NCI-H748 (cell line): ENCODE measurements at regions not wholly inside any gene's neighbourhood (a gene's known extent, or its start where the extent isn't known, plus 50 kb on each side); places are given as distances from the start of the nearest gene placed in this dataset.
A peak's percentile ranks its signal among the peaks of the same experiment; 100 is the strongest.
"Not testable (repeated sequence)": the region's sequence is repeated elsewhere in the genome, so short reads cannot be mapped to it uniquely, and the experiment has no call there.

ENCODE experiments used
- DNase-seq: peaks from one replicate; lab custom pipeline; 2025; ENCODE audit not compliant: unreplicated experiment; lab: John Stamatoyannopoulos, UW

DNA sequence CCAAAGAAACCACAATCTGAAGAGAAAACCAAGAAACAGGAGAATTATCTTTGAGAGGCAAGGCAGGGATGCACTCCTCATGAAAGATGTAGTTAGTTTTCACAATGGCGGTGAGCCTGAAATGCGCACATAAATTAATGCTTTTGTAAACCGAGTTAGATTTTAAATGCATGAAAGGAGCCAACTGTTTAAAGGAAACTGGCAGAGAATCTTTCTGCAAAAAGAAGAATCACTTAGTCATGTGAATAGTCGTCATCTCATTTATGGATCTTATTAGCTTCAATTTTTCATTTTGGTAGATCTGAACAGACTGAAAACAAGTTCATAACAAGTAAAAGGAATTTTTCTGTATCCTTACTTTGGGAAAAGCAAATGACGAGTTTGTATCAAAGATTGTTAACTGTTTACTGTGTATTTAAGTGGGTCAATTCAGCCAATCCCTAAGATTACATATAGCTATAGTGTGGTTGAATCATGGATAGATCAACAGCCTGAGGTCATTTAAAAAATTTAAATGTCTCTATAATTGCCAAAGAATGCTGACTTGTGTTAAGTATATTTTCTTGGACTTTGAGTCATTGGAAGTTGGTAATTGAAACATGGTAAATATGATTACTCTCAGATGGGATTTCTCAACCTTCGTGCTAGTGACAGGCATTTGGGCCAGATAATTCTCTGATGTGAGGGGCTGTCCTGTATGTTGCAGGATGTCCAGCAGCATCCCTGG lies 226.6 kb upstream of the KAZN start:
- DNase-seq = no peak

DNA sequence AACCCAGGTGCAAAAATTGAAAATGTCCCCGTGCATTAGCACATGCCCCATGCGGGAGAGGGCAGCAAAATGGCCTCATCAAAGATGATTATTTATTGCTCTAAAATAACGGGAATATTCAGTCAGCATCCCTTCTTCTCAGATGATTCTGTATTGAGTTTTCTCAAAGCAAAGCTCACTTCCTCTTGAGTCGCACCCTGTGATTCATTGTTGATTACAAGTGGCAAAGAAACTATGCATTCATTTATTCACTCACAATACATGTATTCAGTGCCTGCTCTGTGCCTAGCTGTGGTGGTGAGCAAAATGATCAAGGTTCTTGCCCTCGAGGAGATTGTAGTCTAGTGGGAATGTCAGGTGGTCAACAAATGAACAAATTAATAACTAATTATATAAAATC lies 226.0 kb upstream of the KAZN start:
- no peak for DNase-seq

DNA sequence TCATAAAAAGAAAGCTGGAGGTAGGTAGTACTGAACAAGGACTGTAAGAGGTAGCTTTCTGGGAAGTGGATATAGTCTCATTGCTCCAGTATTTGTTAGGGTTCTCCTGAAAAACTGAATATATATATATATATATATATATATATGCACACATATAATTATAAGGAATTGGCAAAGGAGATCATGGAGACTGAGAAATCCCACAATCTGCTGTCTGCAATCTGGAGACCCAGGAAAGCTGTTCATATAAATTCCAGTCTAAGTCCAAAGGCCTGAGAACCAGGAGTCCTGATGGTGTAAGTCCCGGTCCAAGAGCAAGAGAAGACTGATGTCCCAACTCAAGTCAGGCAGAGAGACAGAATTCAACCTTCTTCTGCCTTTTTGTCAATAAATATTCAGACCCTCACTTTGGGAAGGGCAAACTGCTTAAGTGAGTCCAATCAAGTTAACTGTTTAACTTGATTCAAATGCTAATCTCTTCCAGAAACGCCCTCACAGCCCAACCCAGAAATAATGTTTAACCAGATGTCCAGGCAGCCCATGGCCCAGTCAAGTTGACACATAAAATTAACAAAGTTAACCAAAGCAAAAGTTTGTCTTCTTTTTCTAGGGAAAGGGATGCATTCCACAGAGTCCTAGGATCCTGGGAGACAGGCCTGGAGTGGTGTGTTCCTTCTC lies 225.3 kb upstream of the KAZN start:
- DNase-seq = no peak

DNA sequence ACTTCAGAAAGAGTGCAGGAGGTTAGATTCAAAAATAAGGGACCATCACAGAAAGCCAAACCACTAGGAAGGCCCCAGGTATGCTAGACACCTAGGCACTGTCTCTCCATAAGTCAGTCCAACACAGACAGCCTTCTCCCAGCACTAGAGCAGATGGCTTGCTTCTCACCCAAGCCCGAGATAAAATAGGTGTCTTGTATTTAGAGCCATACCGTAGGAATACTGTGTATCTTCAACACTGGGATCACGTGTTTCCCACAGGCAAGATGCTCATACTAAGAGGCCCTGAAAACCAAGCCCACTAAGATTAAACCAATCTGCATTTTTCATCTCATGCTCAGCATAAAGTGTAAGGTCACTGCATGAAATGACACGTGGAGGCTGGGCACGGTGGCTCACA lies 223.3 kb upstream of the KAZN start:
- no peak for DNase-seq

DNA sequence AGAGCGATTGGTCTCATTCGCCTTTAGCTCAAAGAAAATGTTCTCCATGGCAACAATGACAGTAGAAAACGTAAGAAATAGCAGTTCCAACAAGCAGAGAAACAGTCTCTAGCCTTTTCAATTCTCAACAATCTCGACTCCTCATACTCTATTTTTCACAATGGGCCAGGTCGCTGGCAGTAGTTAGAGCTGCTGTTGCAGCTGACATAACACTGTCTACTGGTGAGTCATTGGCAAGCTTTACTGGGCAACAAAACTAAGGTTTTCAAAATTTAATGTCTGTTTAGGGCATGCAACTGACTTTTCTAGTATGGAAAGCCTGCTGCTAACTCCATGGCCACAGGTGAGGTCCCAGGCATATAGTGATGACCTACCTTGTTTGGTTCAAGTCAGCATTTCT lies 221.1 kb upstream of the KAZN start:
- no peak for DNase-seq

DNA sequence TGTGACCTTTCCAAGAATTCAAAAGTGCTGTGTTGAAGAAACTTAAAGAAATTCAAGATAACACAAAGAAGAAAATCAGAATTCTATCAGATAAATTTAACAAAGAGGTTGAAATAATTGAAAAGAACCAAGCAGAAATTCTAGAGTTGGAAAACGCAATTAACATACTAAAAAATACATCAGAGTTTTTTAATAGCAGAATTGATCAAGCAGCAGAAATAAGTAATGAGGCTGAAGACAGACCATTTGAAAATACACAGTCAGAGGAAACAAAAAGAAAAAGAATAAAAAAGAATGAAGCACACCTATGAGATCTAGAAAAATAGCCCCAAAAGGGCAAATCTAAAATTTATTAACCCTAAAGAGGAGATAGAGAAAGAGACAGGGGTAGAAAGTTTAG lies 218.1 kb upstream of the KAZN start:
- no peak for DNase-seq

DNA sequence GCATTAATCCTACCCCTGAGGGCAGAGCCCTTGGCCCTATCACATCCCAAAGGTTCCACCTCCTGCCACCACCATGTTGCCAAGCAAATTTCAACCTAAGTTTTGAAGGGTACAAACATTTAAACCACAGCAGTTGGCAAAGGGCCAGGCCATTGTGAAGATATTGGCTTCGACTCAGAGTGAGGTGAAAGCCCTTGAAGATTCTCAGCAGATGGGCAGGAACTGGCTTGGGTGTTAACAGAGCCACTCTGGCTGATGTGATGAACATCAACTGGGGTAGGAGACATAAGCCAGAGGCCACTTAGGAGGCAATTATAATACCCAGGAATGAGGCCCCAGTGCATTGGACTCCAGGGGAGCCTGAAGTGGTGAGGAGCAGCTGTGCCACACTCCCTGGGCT lies 207.7 kb upstream of the KAZN start:
- no peak for DNase-seq

DNA sequence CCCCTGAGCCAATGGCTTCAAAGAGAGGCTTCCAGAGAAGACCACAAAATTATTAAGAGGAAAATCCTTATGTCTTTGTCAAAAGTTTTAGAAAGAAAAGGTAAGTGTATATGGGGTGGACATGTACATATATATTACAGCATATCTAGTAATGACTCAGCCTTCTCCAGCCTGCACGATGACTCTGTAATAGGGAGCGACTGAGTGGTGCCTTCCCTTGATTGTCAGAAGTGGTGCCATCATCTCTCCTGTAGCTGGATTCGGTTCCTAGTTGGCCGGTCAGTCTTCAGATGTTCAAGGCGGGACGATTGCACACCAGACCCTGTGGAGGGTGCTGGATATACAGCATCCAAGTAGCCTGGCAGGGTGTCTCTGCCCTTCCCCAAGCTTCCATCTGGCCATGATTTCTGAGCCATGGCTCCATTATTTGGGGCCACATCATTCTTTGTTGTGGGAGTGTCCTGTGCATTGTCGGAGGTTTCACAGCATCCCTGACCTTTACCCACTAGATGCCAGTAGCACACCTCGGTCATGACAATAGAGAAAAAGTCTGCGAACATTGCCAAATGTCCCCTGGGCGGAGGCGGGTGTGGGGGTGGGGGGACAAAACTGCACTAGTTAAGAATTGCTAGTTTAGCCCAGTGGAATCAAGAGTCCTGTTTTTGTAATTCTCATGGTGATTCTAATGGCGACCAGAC lies 206.2 kb upstream of the KAZN start:
- DNase-seq = no peak

DNA sequence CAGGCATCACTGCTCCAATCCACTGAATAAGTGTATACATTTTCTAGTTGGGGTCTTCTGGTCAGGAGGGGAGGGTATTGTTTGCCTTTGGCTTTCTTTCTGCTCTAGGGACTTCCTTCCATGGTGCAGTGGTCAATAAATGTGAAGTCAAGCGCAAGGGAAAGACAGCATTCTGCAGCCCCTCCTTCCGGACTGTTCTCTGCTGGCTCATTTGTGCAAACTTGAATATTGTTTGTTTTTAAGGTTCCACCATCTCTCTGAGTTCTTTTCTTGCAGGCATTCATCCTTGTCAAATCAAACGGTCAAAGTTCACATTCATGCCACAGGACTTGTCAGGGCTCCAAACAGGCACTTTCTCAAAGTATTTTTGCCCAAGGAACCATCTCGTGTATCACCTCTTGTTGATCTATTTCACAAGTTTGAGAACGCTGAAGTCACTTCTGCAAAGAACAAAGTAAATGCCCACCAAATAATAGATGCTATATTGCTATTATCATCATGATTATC lies 205.6 kb upstream of the KAZN start:
- no peak for DNase-seq

DNA sequence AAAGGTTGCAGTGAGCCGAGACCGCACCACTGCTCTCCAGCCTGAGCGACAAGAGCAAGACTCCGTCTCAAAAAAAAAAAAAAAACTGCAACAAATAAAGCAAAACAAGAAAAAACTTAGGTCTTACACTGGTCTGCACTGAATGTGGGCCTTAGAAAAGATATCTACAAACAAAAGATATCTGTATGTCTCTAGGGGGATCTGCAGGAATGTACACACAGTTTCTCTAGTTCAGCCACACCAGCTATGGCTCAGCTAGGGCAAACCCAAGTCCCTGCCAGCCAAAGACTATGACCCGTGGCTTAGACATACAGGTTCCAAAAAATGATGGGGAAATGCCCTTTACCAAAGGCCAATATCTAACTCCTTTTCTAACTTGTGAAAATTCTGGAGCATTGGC lies 202.4 kb upstream of the KAZN start:
- DNase-seq = no peak

DNA sequence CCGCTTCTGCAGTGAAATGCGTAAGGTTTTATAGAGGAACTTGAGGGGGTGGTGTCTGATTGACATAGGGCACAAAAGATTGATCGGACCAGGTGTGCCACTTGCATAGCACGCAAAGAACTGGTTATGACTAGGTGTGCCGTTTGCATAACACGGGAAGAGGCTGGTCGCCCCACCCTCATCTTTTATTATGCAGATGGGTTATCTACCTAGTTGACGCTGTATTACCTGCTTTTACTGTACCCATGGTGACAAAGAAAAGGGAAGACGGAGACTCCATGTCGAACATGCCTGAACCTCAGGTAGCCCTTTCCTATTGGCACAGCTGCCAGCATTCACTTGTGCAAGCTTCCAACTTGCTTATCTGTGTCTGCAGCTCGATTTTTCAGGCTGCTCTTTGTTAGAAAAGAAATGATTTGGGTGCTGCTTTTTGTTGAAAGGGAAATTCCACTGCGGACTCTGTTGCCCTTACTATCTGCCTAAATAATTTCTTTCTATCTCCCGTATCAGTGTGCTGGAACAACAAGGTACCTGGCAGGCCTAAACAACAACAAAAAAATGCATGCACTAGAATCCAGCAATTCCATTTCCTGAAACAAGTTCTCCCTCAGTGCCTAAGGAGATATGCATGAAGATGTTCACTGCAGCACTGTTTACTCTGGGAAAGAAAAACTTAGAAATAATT lies 194.4 kb upstream of the KAZN start:
- DNase-seq = peak; percentile 96

DNA sequence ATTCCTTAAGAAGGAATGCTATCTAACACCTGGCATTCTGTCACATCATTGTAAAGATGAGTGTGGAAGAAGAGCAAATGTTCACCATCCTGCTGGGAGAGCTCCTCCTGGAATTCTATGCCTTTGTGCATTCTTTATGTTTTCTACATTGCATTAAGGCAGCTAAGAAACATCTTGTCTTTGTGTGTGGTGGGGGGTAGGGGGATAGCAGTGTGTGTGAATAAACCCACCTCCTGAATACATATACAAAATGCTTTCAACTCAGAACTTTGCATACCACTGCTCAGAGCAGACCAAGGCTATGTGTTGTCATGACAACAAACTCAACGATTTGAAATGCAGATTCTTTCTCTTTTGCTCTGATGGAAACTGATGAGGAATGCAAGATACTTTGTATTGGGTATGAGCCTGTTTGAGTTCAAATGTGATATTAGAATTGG lies 193.6 kb upstream of the KAZN start:
- peak; percentile 42 for DNase-seq

DNA sequence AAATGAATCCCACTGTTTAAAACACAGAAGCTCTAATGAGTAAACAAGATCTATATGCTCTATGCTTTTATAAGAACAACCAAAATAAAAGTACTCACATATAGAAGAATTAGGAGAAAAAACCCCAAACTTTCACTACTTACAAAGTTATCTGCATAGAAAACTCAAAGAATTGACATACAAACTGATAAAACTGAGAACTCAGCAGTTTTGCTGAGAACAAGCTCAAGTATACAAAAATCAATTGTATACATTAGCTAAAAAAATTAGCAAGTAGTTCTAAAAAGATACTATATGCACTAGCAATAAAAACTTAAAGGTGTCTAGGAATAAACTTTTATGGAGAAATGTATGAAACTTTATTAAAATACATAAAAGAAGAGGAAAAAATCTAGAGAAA lies 186.2 kb upstream of the KAZN start:
- no peak for DNase-seq

DNA sequence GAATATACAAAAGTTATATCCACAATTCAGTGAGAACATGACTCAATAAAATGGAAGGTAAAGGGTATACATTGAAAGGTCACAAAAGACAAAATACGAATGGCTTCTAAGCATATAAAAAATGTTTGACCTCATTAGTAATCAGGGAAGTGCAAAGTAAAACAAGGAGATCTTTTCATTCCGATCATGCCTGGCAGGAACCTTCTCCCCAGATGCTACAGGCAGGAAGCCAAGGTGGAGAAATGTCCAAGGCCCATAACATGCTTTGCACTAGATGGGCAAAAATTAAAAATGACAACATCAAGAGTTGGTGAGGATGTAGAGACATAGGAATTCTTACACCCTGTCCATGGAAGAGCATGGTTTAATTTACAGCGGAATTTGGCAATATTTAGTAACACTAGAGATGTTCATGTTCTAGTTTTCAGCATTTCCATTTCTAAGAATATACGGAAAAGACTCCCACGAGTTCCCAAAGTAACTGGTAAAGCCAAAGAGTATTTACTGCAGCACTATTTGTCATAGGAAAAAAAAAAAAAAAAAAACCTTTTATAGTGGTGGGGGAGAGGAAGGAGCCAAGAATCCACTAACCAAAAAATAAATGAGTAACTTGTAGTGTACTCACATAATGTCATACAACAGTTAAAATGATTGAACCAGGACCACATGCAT lies 184.5 kb upstream of the KAZN start:
- DNase-seq = no peak

DNA sequence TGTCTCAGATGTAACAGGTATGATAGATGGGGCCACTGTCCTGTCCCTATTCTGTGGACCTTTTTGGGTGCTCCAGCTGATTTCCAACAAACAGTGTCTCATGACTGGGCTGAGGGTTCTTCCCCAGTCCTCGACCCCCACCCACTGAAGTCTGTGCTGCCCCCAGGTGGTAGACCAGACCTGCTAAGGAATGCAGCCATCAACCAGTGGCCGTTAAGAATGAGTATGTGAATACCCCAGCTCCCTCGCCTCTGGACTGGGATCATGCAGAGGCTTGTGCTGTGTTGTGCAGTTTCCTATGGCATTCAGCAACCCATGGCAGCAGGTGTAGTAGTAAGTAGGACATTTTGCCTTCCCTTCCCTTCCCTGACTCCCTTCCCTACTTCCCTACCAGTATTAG lies 183.1 kb upstream of the KAZN start:
- DNase-seq = peak; percentile 50

DNA sequence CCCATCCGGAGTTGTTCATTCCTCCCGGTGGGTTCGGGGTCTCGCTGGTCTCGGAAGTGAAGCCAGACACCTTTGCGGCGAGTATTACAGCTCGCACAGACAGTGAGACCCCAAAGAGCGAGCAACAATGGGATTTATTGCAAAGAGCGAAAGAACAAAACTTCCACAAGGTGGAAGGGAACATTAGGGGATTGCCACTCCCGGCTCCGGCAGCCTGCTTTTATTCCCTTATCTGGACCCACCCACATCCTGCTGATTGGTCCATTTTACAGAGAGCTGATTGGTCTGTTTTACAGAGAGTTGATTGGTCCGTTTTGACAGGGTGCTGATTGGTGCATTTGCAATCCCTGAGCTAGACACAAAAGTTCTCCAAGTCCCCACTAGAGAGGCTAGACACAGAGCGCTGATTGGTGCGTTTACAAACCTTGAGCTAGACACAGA lies 178.7 kb upstream of the KAZN start:
- DNase-seq = not testable (repeated sequence)

DNA sequence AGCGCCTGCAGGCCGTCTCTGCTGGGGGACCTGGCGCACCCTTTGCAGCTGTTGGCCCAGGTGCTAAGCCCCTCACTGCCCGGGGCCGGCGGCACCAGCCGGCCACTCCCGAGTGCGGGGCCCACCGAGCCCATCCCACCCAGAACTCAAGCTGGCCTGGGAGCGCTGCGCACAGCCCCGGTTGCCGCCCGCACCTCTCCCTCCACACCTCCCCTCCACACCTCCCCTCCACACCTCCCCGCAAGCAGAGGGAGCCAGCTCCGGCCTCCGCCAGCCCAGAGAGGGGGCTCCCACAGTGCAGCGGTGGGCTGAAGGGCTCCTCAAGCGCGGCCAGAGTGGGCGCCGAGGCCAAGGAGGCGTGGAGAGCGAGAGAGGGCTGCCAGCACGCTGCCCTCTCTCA lies 177.8 kb upstream of the KAZN start:
- no peak for DNase-seq

DNA sequence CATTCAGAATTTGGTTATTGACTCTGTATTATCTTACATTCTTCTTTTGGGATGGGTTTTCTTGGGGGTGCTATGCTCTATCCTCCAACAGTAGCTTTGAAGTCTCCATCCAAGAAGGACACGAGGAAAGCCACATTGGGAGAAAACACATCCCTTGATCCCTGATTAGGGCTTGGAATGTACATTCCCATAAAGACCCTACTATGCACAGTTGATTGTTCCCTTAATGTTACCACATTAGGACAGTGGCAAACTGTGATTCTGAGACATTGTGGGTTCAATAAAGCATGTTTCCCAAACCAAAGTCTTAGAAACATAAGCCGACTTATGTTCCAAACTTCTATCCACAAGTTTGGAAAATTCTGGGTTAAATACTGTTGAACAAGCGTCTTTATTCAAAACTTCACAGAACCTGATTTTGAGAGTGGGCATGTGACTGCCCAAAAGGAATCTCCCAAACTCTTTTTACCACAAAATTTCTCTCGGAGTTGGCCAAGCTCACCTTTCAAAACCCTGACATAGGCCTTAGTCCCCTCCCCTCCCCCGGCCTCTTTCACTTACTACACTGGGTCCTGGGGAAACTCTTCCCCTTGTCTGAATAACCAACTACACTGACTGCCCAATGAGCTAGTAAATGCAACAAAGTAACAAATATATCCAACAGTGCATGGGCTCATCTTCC lies 177.0 kb upstream of the KAZN start:
- no peak for DNase-seq

DNA sequence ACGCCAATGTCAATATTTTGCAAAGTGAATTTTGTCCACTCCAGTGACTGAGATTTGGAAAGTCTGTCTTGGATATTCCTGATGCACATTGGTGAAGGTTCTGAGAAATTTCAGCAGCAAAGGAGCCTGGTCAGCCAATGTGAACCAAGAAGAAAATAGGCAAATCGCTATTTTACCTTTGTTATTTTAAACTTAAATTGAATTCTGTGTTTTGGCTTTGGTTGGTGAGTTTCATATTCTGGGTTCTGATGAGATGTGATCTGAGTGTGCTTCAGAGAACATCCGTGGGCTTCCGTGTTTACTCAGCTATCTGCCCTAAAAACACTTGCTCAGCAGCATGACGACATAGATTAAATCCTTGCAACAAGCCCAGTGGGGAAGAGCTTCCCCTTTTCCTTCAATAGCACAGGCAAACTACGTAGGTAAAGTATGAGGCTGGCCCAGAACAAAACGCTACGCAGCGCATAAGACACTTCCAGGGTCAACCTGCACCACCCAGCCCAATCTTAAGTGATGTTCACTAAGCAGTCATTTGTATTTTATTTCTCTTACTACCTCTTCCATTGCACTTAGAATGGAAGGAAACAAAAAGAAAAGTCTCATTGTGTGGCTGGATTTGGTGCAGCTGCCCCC lies 176.4 kb upstream of the KAZN start:
- DNase-seq = peak; percentile 54
